HepG2 (cell line): ENCODE measurements at regions not wholly inside any gene's neighbourhood (a gene's known extent, or its start where the extent isn't known, plus 50 kb on each side); places are given as distances from the start of the nearest gene placed in this dataset.
A peak's percentile ranks its signal among the peaks of the same experiment; 100 is the strongest.

Source experiments
- EHMT2 ChIP-seq: fragments of 200-600 bp; sonication (generic); IDR thresholded peaks from 2 replicates; pipeline ENCODE4 v1.7.0; 2017; ENCODE audit warnings: antibody characterized with exemption, low read depth, low read length, borderline replicate concordance
- ERF ChIP-seq: IDR thresholded peaks from 2 replicates; pipeline ENCODE4 v1.6.1; 2018; ENCODE audit warnings: missing biosample characterization, missing genetic modification reagents
- FOXO1 ChIP-seq: sonication (generic); formaldehyde crosslinking; IDR thresholded peaks from 2 replicates; pipeline ENCODE4 v1.4.0; 2020; ENCODE audit warnings: missing genetic modification reagents
- HES4 ChIP-seq: sonication (generic); formaldehyde crosslinking; IDR thresholded peaks from 2 replicates; pipeline ENCODE4 v1.9.0; 2021; ENCODE audit warnings: mild to moderate bottlenecking, missing genetic modification reagents, borderline replicate concordance
- MIER2 ChIP-seq: IDR thresholded peaks from 2 replicates; pipeline ENCODE4 v1.6.1; 2016; ENCODE audit warnings: missing biosample characterization, missing genetic modification reagents
- REXO4 ChIP-seq: sonication (generic); formaldehyde crosslinking; IDR thresholded peaks from 2 replicates; pipeline ENCODE4 v1.8.0; 2022; ENCODE audit warnings: missing genetic modification reagents, mild to moderate bottlenecking, borderline replicate concordance
- SRY ChIP-seq: sonication (generic); formaldehyde crosslinking; IDR thresholded peaks from 2 replicates; pipeline ENCODE4 v1.8.0; 2022; ENCODE audit warnings: mild to moderate bottlenecking, missing genetic modification reagents
- TBP ChIP-seq: sonication (generic); formaldehyde crosslinking; IDR thresholded peaks from 2 replicates; pipeline ENCODE4 v1.5.0; 2020; ENCODE audit warnings: missing genetic modification reagents
- ZNF225 ChIP-seq: sonication (generic); formaldehyde crosslinking; IDR thresholded peaks from 2 replicates; pipeline ENCODE4 v1.4.0; 2020; ENCODE audit warnings: mild to moderate bottlenecking, missing genetic modification reagents
- ZNF816 ChIP-seq: sonication (generic); formaldehyde crosslinking; IDR thresholded peaks from 2 replicates; pipeline ENCODE4 v1.8.0; 2022; ENCODE audit warnings: missing genetic modification reagents, mild to moderate bottlenecking, borderline replicate concordance
- ZSCAN21 ChIP-seq: sonication (generic); formaldehyde crosslinking; IDR thresholded peaks from 2 replicates; pipeline ENCODE4 v1.8.0; 2022; ENCODE audit warnings: mild to moderate bottlenecking, missing genetic modification reagents, moderate library complexity, borderline replicate concordance
- TF ChIP-seq, protein P1 (sequence below), 2 experiments: IDR thresholded peaks; 2 replicates each; pipeline ENCODE4 v1.6.1; 2011 to 2012; ENCODE audit warnings: low read length in 2 of 2, borderline replicate concordance in 1 of 2, low read depth in 1 of 2, mild to moderate bottlenecking in 1 of 2, moderate library complexity in 1 of 2
- TF ChIP-seq, protein P2 (sequence below): sonication (generic); formaldehyde crosslinking; IDR thresholded peaks from 2 replicates; pipeline ENCODE4 v1.9.0; 2021; ENCODE audit warnings: missing genetic modification reagents, borderline replicate concordance
- TF ChIP-seq, protein P3 (sequence below): sonication (generic); formaldehyde crosslinking; conservative IDR thresholded peaks from 2 replicates; pipeline ENCODE4 v1.4.0; 2020; ENCODE audit warnings: missing genetic modification reagents
- TF ChIP-seq, protein P4 (sequence below): sonication (generic); formaldehyde crosslinking; IDR thresholded peaks from 2 replicates; pipeline ENCODE4 v1.5.1; 2020; ENCODE audit warnings: mild to moderate bottlenecking, missing genetic modification reagents, moderate library complexity
- TF ChIP-seq, protein P5 (sequence below): sonication (generic); formaldehyde crosslinking; IDR thresholded peaks from 2 replicates; pipeline ENCODE4 v1.8.1; 2023; ENCODE audit warnings: missing genetic modification reagents, inconsistent platforms, borderline replicate concordance

DNA sequence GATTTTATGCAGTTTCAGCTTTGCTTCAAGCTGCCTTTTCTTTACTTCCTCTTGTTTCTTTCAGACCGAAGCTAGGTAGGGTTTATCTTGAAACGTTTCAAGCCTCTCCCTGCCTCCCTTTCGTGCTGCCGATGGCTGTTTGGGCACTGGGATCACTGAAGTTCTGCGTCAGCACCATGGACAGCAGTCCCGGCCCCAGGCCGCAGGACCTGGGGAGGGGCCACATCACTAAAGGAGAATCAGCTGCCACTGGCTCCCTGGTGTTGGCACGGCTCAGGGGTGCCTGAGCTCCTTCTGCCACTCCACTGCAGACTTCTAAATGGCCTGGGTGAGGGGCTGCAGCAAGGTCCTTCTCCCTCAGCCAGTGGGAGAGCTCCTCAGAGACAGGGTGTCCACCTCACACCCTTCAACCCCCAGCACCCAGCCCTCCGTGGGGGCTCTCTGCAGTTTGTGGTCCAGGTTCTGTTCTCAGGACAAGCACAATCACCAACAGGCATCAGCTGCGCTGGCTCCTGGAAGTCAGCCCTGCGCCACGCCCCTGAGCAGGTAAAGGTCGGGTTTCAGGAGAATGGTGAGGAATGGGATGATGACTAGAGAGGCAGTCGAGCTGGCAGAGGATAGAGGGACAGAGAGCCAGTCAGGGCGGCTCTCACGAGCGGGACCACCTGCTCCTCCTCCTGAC is 387.2 kb downstream of the TCERG1L start (continued):
- TF ChIP-seq, protein P1, sequence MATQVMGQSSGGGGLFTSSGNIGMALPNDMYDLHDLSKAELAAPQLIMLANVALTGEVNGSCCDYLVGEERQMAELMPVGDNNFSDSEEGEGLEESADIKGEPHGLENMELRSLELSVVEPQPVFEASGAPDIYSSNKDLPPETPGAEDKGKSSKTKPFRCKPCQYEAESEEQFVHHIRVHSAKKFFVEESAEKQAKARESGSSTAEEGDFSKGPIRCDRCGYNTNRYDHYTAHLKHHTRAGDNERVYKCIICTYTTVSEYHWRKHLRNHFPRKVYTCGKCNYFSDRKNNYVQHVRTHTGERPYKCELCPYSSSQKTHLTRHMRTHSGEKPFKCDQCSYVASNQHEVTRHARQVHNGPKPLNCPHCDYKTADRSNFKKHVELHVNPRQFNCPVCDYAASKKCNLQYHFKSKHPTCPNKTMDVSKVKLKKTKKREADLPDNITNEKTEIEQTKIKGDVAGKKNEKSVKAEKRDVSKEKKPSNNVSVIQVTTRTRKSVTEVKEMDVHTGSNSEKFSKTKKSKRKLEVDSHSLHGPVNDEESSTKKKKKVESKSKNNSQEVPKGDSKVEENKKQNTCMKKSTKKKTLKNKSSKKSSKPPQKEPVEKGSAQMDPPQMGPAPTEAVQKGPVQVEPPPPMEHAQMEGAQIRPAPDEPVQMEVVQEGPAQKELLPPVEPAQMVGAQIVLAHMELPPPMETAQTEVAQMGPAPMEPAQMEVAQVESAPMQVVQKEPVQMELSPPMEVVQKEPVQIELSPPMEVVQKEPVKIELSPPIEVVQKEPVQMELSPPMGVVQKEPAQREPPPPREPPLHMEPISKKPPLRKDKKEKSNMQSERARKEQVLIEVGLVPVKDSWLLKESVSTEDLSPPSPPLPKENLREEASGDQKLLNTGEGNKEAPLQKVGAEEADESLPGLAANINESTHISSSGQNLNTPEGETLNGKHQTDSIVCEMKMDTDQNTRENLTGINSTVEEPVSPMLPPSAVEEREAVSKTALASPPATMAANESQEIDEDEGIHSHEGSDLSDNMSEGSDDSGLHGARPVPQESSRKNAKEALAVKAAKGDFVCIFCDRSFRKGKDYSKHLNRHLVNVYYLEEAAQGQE (IDR thresholded peaks at IDR 0.05; ENCODE audit: borderline replicate concordance in 1 of 2, low read depth in 1 of 2, low read length in 2 of 2) = peak; percentile 90 to 95
- TF ChIP-seq REXO4 = no peak
- TF ChIP-seq FOXO1 = no peak
- TF ChIP-seq EHMT2 = peak; percentile 90
- TF ChIP-seq HES4 = peak; percentile 50; the same call in 1 of the 2 replicates
- peak; percentile 58; the same call in 1 of the 2 replicates for TF ChIP-seq SRY
- peak; percentile 40; the same call in 1 of the 2 replicates for TF ChIP-seq ERF (CRISPR knock-in tag)
- TF ChIP-seq ZNF816 (CRISPR knock-in tag) = no peak
- TF ChIP-seq TBP = no peak
- TF ChIP-seq, protein P2, sequence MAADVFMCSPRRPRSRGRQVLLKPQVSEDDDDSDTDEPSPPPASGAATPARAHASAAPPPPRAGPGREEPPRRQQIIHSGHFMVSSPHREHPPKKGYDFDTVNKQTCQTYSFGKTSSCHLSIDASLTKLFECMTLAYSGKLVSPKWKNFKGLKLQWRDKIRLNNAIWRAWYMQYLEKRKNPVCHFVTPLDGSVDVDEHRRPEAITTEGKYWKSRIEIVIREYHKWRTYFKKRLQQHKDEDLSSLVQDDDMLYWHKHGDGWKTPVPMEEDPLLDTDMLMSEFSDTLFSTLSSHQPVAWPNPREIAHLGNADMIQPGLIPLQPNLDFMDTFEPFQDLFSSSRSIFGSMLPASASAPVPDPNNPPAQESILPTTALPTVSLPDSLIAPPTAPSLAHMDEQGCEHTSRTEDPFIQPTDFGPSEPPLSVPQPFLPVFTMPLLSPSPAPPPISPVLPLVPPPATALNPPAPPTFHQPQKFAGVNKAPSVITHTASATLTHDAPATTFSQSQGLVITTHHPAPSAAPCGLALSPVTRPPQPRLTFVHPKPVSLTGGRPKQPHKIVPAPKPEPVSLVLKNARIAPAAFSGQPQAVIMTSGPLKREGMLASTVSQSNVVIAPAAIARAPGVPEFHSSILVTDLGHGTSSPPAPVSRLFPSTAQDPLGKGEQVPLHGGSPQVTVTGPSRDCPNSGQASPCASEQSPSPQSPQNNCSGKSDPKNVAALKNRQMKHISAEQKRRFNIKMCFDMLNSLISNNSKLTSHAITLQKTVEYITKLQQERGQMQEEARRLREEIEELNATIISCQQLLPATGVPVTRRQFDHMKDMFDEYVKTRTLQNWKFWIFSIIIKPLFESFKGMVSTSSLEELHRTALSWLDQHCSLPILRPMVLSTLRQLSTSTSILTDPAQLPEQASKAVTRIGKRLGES = peak; percentile 73; the same call in 1 of the 2 replicates
- TF ChIP-seq, protein P3, sequence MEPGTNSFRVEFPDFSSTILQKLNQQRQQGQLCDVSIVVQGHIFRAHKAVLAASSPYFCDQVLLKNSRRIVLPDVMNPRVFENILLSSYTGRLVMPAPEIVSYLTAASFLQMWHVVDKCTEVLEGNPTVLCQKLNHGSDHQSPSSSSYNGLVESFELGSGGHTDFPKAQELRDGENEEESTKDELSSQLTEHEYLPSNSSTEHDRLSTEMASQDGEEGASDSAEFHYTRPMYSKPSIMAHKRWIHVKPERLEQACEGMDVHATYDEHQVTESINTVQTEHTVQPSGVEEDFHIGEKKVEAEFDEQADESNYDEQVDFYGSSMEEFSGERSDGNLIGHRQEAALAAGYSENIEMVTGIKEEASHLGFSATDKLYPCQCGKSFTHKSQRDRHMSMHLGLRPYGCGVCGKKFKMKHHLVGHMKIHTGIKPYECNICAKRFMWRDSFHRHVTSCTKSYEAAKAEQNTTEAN (CRISPR knock-in tag) = 0 out of 2 replicates have a peak, but pooled peaks have one; percentile 40
- TF ChIP-seq, protein P4, sequence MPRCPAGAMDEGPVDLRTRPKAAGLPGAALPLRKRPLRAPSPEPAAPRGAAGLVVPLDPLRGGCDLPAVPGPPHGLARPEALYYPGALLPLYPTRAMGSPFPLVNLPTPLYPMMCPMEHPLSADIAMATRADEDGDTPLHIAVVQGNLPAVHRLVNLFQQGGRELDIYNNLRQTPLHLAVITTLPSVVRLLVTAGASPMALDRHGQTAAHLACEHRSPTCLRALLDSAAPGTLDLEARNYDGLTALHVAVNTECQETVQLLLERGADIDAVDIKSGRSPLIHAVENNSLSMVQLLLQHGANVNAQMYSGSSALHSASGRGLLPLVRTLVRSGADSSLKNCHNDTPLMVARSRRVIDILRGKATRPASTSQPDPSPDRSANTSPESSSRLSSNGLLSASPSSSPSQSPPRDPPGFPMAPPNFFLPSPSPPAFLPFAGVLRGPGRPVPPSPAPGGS (CRISPR knock-in tag) = no peak
- 0 out of 2 replicates have a peak, but pooled peaks have one; percentile 27 for TF ChIP-seq ZSCAN21 (CRISPR knock-in tag)
- peak; percentile 95 for TF ChIP-seq MIER2
- TF ChIP-seq, protein P5, sequence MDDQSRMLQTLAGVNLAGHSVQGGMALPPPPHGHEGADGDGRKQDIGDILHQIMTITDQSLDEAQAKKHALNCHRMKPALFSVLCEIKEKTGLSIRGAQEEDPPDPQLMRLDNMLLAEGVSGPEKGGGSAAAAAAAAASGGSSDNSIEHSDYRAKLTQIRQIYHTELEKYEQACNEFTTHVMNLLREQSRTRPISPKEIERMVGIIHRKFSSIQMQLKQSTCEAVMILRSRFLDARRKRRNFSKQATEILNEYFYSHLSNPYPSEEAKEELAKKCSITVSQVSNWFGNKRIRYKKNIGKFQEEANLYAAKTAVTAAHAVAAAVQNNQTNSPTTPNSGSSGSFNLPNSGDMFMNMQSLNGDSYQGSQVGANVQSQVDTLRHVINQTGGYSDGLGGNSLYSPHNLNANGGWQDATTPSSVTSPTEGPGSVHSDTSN (CRISPR knock-in tag) = no peak; the same call in 1 of the 2 replicates
- no peak for TF ChIP-seq ZNF225 (CRISPR knock-in tag)
